ENCODE measurements at regions not wholly inside any gene's neighbourhood (a gene's known extent, or its start where the extent isn't known, plus 50 kb on each side); places are given as distances from the start of the nearest gene placed in this dataset.

GRCh38 chr3:55173504-55173903 is 245.6 kb upstream of the LRTM1 start:
- no peak overlapping the region for H3K27ac Mint-ChIP-seq (ENCODE audit: unreplicated experiment)
- H3K36me3 Mint-ChIP-seq (ENCODE audit: insufficient read depth, unreplicated experiment): no peaks in the 10 kb centered on the region
- no peak overlapping the region for H3K4me3 ChIP-seq (ENCODE audit: low read depth, low read length)
- no peaks in the 10 kb centered on the region for H3K9me3 Mint-ChIP-seq (ENCODE audit: unreplicated experiment)
- H3K9me3 ChIP-seq: no peaks in the 10 kb centered on the region
- no peak for DNase-seq
- H3K27me3 ChIP-seq (replicated peaks; ENCODE audit: control insufficient read depth, insufficient read depth, low read length): no peaks in the 10 kb centered on the region
- intact Hi-C loops (cut with micrococcal nuclease; ENCODE audit: unreplicated experiment): no loop called here
- CTCF ChIA-PET: no interaction called here
- H3K27me3 Mint-ChIP-seq (ENCODE audit: insufficient read depth, unreplicated experiment): peaks cover 4% of the 10 kb centered on the region
- H3K4me1 Mint-ChIP-seq (ENCODE audit: low read depth, unreplicated experiment): no peaks in the 10 kb centered on the region
- H3K4me3 Mint-ChIP-seq (ENCODE audit: unreplicated experiment): no peak overlapping the region
- no peak for TF ChIP-seq CTCF (IDR thresholded peaks at IDR 0.05; ENCODE audit: insufficient read depth in 1 of 2, low read depth in 1 of 2, low read length in 1 of 2, severe bottlenecking in 1 of 2, unreplicated experiment in 1 of 2)
- H3K36me3 ChIP-seq (ENCODE audit: control insufficient read depth, insufficient read depth, low read length): no peaks in the 10 kb centered on the region
- BruUV-seq (replicated peaks): no TSS peak
- POLR2A ChIA-PET: no interaction called here
- H3K4me1 ChIP-seq: no peaks in the 10 kb centered on the region

- TF ChIP-seq CTCF (IDR thresholded peaks at IDR 0.05; ENCODE audit: insufficient read depth in 1 of 2, low read depth in 1 of 2, low read length in 1 of 2, severe bottlenecking in 1 of 2, unreplicated experiment in 1 of 2): no peak
- Histone ChIP-seq H3K4me1 (no peaks in the 10 kb centered on the region), H3K27me3 (replicated peaks; ENCODE audit: control insufficient read depth, insufficient read depth, low read length) (no peaks in the 10 kb centered on the region), H3K9me3 (no peaks in the 10 kb centered on the region), H3K4me3 (ENCODE audit: low read depth, low read length) (no peak overlapping the region), H3K36me3 (ENCODE audit: control insufficient read depth, insufficient read depth, low read length) (no peaks in the 10 kb centered on the region)
- CTCF ChIA-PET: no interaction called here
- Mint-ChIP-seq H3K27ac (ENCODE audit: unreplicated experiment) (no peak overlapping the region), H3K4me1 (ENCODE audit: low read depth, unreplicated experiment) (no peaks in the 10 kb centered on the region), H3K4me3 (ENCODE audit: unreplicated experiment) (no peak overlapping the region), H3K27me3 (ENCODE audit: insufficient read depth, unreplicated experiment) (peaks cover 4% of the 10 kb centered on the region), H3K9me3 (ENCODE audit: unreplicated experiment) (no peaks in the 10 kb centered on the region), H3K36me3 (ENCODE audit: insufficient read depth, unreplicated experiment) (no peaks in the 10 kb centered on the region)
- POLR2A ChIA-PET: no interaction called here
- no peak for DNase-seq
- intact Hi-C loops (cut with micrococcal nuclease; ENCODE audit: unreplicated experiment): no loop called here
- no TSS peak for BruUV-seq (replicated peaks)
These were observed 245.1 kb upstream of the LRTM1 start for GRCh38 chr3:55172913-55173312.

GRCh38 chr3:55170444-55170843 is 242.6 kb upstream of the LRTM1 start:
- DNase-seq: no peak
- Mint-ChIP-seq H3K4me1 (ENCODE audit: low read depth, unreplicated experiment) (no peaks in the 10 kb centered on the region), H3K36me3 (ENCODE audit: insufficient read depth, unreplicated experiment) (no peaks in the 10 kb centered on the region), H3K27me3 (ENCODE audit: insufficient read depth, unreplicated experiment) (peaks cover 7% of the 10 kb centered on the region), H3K4me3 (ENCODE audit: unreplicated experiment) (no peak overlapping the region), H3K27ac (ENCODE audit: unreplicated experiment) (no peak overlapping the region), H3K9me3 (ENCODE audit: unreplicated experiment) (no peaks in the 10 kb centered on the region)
- intact Hi-C loops (cut with micrococcal nuclease; ENCODE audit: unreplicated experiment): no loop called here
- Histone ChIP-seq H3K27me3 (replicated peaks; ENCODE audit: control insufficient read depth, insufficient read depth, low read length) (no peaks in the 10 kb centered on the region), H3K4me3 (ENCODE audit: low read depth, low read length) (no peak overlapping the region), H3K9me3 (no peaks in the 10 kb centered on the region), H3K36me3 (ENCODE audit: control insufficient read depth, insufficient read depth, low read length) (no peaks in the 10 kb centered on the region), H3K4me1 (no peaks in the 10 kb centered on the region)
- POLR2A ChIA-PET: no interaction called here
- no TSS peak for BruUV-seq (replicated peaks)
- CTCF ChIA-PET: interaction anchor here (0.5 kb wide), 1 partner anchor 898 kb away, joined by 3 read pairs; no protein-coding TSS in a partner anchor
- TF ChIP-seq CTCF (IDR thresholded peaks at IDR 0.05; ENCODE audit: insufficient read depth in 1 of 2, low read depth in 1 of 2, low read length in 1 of 2, severe bottlenecking in 1 of 2, unreplicated experiment in 1 of 2): no peak

All from Caco-2 (cell line).